LNCAP (cell line): ENCODE measurements at regions not wholly inside any gene's neighbourhood (a gene's known extent, or its start where the extent isn't known, plus 50 kb on each side); places are given as distances from the start of the nearest gene placed in this dataset.

Source experiments
- CTCF ChIP-seq: fragments of 450-650 bp; IDR thresholded peaks from 2 replicates; pipeline ENCODE4 v1.5.1; 2017; ENCODE audit warnings: mild to moderate bottlenecking

- TF ChIP-seq CTCF = no peak
Measured at GRCh38 chr2:117603060-117603459, 211.4 kb upstream of the DDX18 start.

GRCh38 chr2:117603567-117603966 lies 210.9 kb upstream of the DDX18 start:
- TF ChIP-seq CTCF = no peak

- TF ChIP-seq CTCF = no peak
Measured at GRCh38 chr2:117607202-117607601, 207.3 kb upstream of the DDX18 start.

- TF ChIP-seq CTCF = no peak
Measured at GRCh38 chr2:117613101-117613500, 201.4 kb upstream of the DDX18 start.

- no peak for TF ChIP-seq CTCF
Measured at GRCh38 chr2:117614296-117614695, 200.2 kb upstream of the DDX18 start.

GRCh38 chr2:117614823-117615534 lies 199.5 kb upstream of the DDX18 start:
- no peak for TF ChIP-seq CTCF

- TF ChIP-seq CTCF = no peak
Measured at GRCh38 chr2:117618607-117619006, 195.9 kb upstream of the DDX18 start.

- 0 out of 2 replicates have a peak, but pooled peaks have one; percentile 7 for TF ChIP-seq CTCF
Measured at GRCh38 chr2:117621326-117621725, 193.2 kb upstream of the DDX18 start.
